HEK293 (cell line): ENCODE measurements at regions not wholly inside any gene's neighbourhood (a gene's known extent, or its start where the extent isn't known, plus 50 kb on each side); places are given as distances from the start of the nearest gene placed in this dataset.

Experiments
- CTCF ChIP-seq: fragments of 450-650 bp; formaldehyde crosslinking; IDR thresholded peaks from 2 replicates; pipeline ENCODE4 v1.5.1; 2016; ENCODE audit warnings: missing biosample characterization, missing genetic modification characterization
- KLF8 ChIP-seq: fragments of 450-650 bp; formaldehyde crosslinking; IDR thresholded peaks from 2 replicates; pipeline ENCODE4 v1.5.1; 2016; ENCODE audit warnings: missing biosample characterization, missing genetic modification characterization
- ZNF169 ChIP-seq: fragments of 450-650 bp; formaldehyde crosslinking; IDR thresholded peaks from 2 replicates; pipeline ENCODE4 v1.5.1; 2016; ENCODE audit warnings: missing biosample characterization, missing genetic modification characterization

- TF ChIP-seq CTCF (tag by site-specific recombination), result no peak
- no peak for TF ChIP-seq ZNF169 (tag by site-specific recombination)
- no peak for TF ChIP-seq KLF8 (tag by site-specific recombination)
These were observed 113.1 kb upstream of the GPC1 start for GRCh38 chr2:240322231-240322955.
